GM21423 (cell line): ENCODE measurements at regions not wholly inside any gene's neighbourhood (a gene's known extent, or its start where the extent isn't known, plus 50 kb on each side); places are given as distances from the start of the nearest gene placed in this dataset.

ENCODE experiments used
- ATAC-seq: cut with Tn5 transposase; IDR thresholded peaks from one replicate; pipeline ENCODE4 v1.9.1; 2021; ENCODE audit warnings: mild to moderate bottlenecking, moderate library complexity; ENCODE audit not compliant: unreplicated experiment

GRCh38 chr9:12930906-12931305 is 156.1 kb downstream of the LURAP1L start:
- ATAC-seq = no peak

- ATAC-seq = no peak
These were observed 159.1 kb downstream of the LURAP1L start for GRCh38 chr9:12933957-12934356.

- no peak for ATAC-seq
These were observed 159.9 kb downstream of the LURAP1L start for GRCh38 chr9:12934545-12935272.

DNA sequence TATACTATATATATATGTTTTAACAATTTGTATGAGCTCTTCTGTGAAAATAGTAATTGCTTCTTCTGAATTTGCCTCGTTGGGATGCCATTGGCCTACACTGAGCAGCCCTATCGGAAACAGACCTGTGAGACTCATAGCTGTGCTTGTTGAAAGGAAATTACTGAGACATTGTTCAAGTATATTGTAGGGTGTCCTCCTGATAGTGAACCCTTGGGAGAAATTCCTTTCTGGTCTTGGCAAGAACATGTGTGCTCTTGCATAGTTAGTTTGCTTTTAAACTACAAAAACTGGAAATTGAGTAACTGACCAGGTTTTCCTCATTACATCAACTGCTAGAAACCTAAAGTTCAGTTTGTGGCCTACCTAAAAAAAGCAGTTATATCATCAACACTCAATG is 160.9 kb downstream of the LURAP1L start:
- ATAC-seq = no peak

DNA sequence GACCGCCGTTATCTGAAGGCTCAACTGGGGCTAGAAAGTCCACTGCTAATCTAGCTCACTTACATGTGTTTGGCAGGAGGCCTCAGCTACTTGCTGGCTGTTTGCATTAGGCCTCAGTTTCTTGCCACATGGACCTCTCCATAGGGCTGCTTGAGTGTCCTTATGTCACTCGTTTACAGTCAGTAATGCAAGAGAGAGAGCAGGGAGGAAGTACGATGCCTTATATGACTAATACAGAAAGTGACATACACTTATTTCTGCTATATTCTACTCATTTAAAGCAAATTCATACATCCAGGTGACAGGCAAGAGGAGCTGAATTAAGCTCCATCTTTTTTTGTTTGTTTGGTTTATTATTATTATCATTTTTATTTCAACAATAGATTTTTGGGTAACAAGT is 179.6 kb downstream of the LURAP1L start:
- ATAC-seq = no peak

DNA sequence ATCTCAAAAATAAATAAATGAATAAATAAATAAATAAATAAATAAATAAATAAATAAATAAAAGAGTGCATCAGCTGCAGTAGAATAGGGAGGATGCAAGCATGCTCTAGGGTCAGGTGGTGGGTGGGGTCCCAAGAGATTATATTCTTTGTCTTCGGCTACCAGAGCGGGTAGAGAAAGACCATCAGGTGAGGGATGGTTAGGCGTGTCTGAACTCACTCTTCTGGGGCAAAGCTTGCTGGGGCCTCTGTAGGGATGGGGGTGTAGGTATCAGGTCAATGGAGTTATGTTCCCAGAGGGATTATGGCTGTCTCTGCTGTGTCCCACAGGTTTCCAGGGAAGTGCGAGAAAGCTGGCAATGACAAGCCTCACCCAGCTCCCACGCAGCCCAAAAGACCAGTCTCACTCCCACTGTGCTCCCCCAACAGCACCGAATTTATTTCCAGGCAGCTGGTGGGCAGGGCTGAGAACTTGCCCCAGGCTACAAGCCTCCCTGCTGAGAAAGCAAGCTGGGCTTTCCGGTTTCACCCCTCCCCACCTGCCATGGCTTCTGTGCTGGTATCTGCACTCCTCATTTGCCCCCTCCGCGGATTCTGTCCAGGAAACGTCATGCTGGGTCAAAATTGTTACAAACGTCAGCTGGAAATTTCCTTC is 180.8 kb downstream of the LURAP1L start:
- ATAC-seq = no peak

DNA sequence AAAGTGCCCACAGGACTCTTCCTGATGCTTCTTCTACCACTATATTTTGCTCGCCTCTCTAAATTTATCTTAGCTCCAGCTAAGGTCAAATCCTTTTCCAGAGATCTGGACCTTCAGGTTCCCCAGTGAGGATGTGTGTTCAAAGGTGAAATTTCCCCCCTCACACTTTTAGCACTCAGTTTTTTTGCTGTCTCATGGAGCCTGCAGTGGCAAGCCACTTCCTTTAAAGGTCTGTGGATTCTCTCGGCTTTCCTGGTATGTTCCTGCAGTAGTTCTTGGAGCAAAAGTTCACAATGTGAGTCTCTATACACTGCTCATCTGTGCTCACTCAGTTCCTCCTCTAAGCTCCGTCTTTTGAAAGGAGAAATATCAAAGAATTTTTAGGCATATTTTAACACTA is 181.4 kb downstream of the LURAP1L start:
- ATAC-seq = no peak

DNA sequence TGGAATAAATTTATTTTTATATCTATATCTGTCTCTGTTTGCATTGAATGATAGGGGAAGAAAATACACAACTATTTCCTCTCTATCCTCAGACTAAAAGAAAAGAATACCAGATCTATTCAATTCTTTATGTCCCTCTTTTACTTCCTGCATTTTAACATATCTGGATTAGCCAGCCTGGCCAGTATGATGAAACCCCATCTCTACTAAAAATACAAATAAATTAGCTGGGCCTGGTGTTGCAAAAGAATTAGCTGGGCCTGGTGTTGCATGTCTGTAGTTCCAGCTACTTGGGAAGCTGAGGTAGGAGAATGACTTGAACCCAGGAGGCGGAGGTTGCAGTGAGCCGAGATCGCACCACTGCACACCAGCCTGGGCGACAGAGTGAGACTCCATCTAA is 182.0 kb downstream of the LURAP1L start:
- ATAC-seq = no peak

DNA sequence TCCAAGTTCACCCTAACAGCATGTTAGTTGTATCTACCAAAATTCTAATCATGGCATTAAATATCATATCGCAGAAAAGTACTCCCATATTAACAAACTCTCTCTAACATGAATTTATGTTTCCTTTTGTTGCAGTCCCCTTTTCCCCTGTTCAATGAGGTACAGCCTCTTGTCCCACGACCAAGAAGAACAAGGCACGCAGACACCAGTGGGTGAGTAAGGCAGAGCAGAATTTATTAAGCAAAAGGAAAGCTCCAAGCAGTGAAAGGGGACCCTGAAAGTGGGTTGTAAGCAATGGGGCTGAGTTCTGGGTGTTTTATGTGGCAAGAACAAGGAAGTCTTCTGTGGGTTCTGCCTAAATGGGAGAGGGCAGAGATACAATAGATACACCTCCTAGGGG is 183.5 kb downstream of the LURAP1L start:
- ATAC-seq = no peak

GRCh38 chr9:12958708-12959107 is 183.9 kb downstream of the LURAP1L start:
- no peak for ATAC-seq

DNA sequence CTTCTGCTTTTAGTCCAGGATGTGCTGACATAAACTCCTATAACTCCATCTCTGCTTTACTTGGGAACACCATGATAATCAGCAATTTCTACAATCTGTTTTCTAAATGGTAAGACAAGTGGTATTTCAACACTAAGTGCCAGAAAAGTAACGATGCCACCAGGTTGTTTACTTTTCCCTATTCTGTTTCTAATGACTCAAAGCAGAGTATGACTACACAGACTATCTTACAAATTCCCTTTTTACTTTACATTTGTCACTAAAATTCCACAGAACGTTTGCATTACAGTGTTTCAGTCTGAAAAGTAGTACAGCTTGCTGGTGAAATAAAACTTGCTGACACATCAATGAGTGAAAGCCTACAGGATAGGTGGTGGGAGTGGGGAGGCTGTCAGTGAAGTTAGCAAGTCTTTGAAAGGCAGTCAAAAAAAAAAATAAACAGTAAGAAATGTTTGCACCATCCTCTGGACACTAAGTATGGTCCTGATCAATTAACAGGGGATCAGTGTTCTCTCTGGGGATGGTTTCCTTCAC is 186.5 kb downstream of the LURAP1L start:
- ATAC-seq = no peak

DNA sequence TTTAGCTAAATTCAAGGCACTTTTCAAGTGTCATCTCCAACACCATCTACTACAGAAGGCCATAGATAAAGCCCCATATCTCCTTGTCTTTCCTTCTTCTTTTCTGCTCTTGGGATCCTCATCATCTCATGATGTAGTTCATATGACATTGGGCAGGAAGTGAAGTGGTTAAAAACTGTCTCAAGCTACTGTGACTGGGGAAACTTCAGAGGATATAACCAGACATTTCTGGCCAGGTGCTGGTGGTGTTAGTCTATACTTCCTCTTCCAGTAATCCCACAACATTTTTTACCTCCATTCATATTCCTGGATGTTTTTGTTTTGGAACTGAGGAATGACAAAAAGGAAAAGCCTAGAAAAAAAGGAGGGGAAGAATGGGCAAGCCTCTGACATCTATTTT is 188.7 kb downstream of the LURAP1L start:
- ATAC-seq = no peak

DNA sequence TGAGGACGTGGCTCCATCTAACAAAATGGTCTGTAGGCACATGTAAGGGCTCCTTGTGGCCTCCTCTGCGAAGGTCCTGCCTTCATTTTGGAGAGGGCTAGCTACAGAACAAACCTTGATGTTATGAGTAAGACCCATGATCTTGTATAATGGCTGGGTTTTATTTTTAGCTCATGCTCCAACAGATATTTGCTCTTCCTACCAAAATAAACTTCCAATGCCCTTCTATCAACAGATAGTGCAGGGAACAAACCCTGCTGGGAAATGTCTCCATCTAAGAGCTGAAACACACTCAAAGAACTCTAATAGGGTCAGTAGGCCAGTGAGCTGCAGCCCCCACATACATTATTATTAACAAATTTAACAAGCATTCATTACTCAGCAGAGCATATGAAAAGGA is 189.5 kb downstream of the LURAP1L start:
- no peak for ATAC-seq

DNA sequence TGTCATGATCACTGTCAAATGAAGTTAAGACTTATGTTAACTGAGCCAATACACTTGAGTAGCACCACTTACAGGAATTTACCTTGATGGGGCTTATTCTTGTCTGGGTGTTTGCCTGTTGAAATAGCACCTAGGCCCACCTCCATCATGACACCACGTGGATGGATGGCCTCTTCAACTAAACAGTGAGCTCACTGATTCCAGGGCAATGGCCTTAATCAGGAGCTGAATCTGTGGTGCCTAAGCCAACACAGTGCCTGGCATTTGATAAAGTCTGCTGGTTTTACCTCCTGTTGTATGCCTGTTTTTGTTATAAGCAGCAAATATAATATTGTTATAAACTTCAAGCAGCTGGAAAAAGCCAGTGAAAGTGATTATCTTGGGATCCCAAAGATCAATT is 190.5 kb downstream of the LURAP1L start:
- no peak for ATAC-seq

DNA sequence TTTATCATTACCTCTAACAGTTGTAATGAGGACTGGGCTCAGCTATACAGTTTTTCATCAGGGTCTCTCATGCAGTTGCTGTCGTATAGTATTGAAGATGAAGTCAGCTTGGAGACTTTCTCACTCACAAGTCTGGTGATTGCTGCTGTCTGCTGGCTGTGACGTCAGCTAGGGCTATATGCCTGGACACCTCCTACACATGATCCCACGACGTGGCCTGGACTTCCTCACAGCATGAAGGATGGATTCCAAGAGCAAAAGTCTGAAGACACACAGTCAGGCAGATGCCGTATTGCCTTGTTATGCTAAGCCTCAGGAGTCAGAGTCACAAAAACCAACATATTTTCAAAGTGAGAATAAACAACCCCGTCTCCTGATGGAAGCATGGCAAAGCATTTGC is 193.3 kb downstream of the LURAP1L start:
- ATAC-seq = no peak

GRCh38 chr9:12972608-12973589 is 198.1 kb downstream of the LURAP1L start:
- ATAC-seq = no peak

GRCh38 chr9:12973710-12974109 is 198.9 kb downstream of the LURAP1L start:
- ATAC-seq = no peak

DNA sequence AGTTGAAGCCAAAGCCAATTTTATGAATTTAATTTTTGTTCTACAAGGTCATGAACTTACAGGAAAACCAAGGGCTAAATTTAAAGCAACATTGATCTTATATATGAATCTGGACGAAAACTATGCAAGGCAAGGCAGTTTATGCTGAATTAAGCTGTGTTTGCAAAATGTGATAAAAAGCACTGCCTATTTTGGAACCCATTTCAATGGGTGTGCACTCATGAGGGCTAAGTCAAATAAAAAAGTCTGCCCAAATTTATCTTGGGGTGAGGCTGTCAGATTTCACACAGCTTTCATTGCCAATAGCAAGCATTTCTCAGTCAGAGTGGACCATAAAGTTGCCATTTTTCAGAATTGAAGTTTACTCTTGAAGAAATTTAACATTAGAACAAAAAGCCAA is 199.9 kb downstream of the LURAP1L start:
- no peak for ATAC-seq

- no peak for ATAC-seq
These were observed 200.7 kb downstream of the LURAP1L start for GRCh38 chr9:12975496-12975895.

- ATAC-seq = no peak
These were observed 205.4 kb downstream of the LURAP1L start for GRCh38 chr9:12980085-12980851.

DNA sequence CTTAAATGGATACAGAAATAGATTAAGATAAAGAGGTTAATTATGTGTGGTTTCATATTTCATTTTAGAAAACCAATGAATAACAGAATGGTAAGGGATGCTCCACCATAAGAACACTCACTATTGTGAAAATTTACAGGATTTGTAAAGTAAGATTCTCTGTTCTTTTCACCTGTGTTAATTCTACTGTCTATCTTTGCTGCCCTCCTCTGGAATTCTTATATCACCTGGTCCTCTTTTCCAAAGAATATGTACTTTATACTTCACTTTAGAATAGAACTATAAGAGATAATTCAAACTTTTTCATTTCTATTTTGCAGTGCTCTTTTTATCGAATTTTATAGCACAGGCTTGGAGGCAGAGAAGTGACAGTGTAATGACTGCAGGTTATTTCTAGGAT is 213.4 kb downstream of the LURAP1L start:
- no peak for ATAC-seq
